ENCODE measurements at regions not wholly inside any gene's neighbourhood (a gene's known extent, or its start where the extent isn't known, plus 50 kb on each side); places are given as distances from the start of the nearest gene placed in this dataset.
A peak's percentile ranks its signal among the peaks of the same experiment; 100 is the strongest.
"Not testable (repeated sequence)": the region's sequence is repeated elsewhere in the genome, so short reads cannot be mapped to it uniquely, and the experiment has no call there.

DNA sequence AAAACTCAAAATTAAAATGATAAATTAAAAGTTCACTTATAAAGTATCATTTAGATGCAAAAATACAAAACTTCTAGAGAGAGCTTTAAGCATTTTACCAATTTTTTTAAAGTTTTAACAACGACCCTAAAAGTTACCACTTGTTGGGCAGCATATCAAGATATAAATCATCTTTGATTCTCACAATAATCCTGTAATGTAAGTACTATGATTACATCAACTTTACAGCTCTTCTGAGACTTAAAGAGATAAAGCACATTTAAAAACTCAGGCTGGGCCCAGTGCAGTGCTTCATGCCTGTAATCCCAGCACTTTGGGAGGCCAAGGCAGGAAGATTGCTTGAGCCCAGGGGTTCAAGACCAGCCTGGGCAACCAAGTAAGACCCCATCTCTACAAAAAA, 202.7 kb upstream of the GPC6 start:
- no peak for DNase-seq

DNA sequence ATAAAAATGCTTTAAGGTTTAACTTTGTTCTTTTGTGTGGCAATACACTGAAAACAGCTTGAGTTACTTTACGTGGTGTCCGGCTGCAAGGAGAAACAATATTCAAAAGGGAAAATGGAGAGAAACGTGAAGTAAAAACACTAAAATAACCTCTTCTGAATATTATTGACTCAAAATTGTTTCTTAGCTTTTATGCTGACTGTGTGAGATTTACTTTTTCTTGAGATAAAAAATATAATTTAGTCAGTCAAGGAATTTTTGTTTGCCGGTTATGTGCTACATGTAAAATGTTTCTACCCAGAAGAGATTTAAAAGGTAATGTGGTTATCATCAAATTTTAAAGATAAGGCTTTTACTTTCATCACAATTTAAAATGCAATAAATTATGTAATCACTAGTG, 200.6 kb upstream of the GPC6 start:
- no peak for DNase-seq

DNA sequence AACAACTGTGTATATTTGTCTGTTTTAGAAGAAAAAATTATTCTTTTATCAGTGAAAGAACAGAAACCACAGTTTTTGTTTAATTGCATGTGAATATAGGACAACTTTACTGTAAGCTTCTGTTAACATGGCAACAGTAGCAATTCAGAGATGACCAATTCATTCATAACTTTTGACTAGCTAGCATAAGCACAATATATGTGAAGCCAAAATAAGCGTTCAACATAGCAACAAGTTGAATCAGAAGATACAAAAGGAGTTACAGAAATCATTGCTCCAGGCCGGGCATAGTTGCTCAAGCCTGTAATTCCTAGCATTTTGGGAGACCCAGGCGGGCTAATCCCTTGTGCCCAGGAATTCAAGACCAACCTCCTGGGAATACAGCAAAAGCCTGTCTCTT, 197.1 kb upstream of the GPC6 start:
- no peak for DNase-seq

DNA sequence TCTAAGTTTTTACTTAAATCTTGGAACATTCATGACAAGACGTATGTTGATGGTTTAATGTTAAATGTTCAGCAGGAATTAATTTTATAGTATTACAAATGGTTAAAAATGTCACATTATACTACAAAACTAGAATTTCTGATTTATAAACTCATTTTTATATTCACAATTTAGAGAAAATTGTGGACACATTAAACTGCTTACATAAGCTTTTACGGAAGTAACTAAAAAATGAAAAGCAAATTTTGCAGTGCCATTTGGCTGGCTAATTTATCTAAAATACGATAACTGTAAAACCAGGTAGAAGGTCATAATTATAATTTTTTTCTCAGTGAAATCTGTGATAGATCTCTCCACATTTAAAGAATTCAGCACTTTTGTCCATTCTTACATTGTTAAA, 190.2 kb upstream of the GPC6 start:
- no peak for DNase-seq

DNA sequence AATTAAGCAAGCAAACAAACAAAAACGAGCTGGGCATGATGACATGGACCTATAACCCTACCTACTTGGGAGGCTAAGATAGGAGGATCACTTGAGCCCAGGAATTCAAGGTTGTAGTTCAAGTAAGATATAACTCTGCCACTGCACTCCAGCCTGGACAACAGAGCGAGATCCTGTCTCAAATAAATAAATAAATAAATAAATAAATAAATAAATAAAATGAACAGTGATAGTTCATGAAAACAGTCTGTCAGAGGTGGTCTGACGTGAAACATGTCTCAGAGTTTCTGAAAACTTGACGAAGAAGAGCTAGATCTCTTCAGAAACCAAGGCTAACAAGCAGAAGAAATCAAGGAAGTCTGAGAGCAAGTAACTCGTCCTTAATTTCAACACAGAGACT, 188.8 kb upstream of the GPC6 start:
- DNase-seq, result no peak

DNA sequence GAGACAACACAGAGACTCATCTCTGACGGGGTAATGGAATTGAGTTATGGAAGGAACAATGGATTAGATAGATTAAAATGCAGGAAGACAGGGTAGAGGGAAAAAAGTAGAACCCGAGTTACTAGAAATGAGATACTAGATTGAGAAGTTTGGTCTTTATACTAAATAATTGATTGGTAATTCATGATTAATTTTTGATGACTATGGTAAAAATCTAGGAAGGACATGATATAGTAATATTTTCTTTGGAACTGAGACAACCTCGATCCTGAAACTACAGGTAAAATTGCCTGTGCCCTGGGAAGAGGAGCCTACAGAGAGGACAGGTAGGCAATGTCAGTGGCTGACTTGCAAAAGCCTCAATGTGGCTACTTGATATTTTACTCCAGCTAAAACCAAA, 188.4 kb upstream of the GPC6 start:
- DNase-seq, result no peak

DNA sequence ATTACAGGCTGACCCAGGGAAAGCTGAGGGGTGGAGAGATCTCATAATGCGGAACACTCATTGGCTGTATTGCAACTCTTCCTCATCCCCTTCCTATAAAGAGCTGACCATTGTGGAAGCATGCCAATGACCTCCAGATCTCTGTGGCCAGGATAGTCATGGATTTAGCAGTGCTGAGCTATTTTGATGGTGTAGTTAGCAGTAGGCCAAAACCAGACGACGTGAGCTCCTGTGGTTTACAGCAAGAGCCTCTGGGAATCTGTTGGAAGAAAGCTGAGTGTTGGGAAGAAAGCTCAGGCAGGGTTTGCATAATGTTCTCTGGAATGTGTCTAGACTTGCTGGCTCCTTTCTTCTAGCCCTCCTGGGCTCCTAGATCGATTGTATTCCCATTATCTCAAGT, 187.5 kb upstream of the GPC6 start:
- no peak for DNase-seq

DNA sequence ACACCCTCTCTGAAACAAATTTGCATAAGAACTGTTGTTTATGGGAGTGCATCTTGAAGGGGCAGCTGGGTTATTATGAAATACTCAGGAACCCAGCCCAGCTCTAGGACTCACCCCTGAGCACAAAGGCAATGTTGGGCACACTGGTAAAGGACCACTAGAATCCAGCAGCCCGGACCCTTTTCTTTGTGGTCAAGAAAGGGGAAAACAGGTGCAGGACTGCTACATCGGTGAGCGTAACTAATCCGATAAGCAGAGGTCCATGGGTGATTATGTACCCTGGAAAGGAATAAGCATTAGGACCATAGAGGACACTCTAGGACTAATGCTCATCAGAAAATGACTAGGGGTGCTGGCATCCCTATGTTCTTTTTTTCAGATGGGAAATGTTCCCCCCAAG, 185.0 kb upstream of the GPC6 start:
- DNase-seq, result not testable (repeated sequence)

DNA sequence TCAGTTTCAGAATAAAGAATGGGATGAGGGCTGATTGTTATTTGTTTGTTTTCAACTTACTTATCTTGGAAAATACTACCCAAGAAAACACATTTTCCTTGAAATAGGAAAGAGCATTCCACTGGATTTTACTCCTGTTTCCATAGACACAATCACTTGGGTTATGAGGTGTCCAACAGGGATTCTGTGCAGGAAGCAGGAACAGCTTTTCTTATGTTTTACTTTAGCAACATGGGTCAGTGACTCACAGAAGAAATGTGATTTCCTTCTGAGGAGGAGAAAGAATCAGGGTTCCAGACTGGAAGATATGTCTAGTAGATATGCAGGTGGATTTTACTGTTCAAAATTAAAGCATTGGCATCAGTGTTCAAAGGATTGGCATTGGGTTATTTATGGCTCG, 180.8 kb upstream of the GPC6 start:
- no peak for DNase-seq

DNA sequence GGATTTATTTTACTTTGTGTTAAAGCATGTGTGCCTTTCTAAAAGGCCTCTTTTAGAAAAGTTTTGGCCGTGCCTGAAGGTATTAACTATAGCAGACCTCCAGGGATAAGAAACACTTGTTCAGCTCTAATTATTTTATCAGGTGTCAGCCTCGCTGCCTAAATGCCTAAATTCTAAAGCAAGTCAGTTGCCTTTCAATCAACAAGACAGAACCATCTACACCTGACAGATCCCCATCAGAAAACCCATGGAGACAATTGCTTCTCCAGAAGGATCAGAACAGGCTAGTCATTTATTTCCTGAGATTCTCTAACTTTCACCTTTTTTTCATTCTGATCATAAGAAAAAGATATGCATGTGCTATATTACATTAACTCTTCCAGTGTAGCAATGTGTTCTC, 171.4 kb upstream of the GPC6 start:
- DNase-seq, result no peak

DNA sequence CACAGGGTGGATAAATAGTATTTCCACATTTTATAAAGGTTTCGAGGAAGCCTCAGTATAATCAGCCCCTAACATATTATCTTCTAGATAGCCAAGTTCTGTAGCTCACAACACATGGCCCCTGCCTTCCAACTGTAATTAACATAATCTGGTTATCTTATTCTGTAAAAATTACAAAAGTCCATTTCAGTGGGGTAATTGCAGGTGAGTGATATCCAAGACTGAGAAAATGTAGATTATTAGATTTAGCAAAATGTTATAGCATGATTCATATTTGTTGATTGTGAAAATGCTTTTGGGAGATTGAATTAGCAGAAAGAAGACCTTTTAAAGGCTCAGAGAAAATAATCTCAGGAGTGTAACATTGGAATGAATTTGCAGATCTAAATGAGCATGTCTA, 168.3 kb upstream of the GPC6 start:
- no peak for DNase-seq

DNA sequence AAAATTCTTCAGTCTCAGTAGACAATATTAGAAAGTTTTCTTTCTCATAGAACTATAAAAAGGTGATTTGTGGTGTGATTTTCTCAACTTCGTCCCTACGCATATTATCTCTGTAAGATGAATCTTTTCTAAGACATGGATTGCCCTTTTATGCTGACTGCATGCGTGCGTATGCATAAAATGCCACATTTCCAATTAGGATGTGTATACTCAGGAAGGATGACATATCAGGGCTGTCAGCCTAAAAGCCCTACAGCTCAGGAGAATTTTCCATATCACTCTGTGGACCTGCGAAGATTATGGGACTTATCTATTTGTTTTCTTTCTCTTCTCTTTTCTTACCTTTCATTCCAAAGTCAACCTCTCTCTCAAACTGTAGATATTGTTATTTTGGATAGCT, 166.5 kb upstream of the GPC6 start:
- no peak for DNase-seq

DNA sequence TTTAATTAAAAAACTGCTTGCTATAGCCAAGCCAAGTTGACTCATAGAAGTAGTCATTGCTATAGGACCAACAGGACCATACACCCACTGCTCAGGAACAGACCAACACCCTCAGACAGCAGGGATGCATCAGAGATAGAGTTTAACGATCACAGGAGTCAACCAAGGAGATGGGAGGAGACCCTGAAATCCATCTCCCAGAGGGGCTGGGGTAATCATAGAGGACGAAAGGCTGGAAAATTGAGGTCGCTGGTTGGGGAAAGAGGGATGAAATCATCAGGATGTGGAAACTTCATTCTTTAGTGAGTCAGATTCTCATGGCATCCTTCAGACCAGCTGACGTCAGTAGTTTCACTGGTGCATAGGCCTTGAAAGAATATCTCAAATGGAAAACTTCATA, 160.4 kb upstream of the GPC6 start:
- no peak for DNase-seq

DNA sequence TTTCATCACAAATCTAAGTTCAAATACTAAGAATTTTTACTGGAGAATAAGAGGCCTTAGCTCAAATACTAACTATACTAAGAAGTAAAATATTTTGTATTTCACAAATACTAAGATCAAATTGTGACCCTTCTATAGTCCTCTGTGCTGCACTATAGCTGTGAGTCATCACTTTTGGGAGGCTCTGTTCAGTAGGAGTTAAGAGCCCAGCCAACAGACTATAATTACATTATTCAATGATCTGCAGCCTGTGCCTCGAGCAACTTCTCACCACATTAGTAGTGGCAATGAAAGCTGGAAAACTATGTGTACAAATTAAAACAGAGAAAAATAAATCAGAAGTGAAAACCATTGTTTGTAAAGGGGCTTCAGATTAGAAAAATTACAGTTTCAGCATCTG, 147.3 kb upstream of the GPC6 start:
- DNase-seq, result no peak

DNA sequence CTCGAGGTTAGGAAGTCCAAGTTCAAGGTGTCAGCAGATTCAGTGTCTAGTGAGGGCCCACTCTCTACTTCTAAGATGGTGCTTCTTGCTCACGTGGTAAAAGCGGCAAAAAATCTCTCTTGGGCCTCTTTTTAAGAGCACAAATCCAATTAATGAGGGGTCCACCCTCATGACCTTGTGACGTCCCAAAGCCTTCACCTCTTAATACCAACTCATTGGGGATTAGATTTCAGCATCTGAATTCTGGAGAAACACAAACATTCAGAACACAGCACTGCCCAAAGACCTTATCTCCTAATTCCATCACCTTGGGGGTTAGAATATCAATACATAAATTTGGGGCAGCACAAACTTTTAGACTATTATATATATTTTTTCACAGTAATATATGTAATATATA, 146.4 kb upstream of the GPC6 start:
- DNase-seq, result no peak

DNA sequence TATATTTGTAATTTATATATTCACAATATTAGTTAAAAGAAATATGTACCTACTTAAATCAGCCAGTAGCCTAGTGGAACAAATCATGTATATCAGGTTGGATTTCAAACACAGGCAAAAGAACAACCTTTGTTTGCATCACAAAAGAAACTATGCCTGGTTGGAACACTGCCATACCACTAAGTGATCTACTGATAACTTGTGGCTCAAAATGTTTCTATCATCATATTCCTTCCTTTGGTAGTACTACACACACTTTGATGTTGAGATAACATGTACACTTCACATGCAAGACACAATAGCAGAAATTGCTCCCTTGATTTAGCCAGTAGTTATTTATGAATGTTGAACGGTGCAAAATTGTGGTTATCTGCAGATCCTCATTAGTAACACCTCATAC, 146.0 kb upstream of the GPC6 start:
- DNase-seq, result no peak

DNA sequence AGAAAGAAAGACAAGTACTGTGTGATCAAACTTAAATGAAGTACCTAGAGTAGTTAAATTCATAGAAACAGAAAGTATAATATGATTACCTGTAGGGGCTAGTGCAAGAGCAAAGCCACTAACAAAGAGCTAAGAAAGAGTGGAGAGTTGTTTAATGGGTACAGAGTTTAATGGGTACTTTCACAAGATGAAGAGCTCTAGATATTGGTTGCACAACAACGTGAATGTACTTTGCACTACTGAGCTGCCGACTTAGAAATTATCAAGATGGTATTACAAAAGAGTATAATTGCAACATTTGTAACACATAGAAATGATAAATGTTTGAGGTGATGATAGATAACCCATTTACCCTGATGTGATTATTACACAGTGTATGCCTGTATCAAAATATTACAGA, 140.3 kb upstream of the GPC6 start:
- no peak for DNase-seq

DNA sequence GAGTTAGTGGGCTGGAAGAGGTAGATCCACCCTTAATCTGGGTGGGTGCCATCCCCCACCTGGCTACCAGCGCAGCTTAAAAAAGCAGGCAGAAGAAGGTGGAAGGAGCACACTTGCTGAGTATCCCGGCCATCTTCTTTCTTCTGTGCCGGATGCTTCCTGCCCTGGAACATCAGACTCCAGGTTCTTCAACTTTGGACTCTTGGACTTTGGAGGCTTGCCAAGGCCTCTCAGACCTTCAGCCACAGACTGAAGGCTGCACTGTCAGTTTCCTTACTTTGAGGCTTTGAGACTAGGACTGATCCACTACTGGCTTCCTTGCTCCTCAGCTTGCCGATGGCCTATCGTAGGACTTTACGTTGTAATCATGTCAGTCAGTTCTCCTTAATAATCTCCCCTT, 127.6 kb upstream of the GPC6 start:
- no peak for DNase-seq

DNA sequence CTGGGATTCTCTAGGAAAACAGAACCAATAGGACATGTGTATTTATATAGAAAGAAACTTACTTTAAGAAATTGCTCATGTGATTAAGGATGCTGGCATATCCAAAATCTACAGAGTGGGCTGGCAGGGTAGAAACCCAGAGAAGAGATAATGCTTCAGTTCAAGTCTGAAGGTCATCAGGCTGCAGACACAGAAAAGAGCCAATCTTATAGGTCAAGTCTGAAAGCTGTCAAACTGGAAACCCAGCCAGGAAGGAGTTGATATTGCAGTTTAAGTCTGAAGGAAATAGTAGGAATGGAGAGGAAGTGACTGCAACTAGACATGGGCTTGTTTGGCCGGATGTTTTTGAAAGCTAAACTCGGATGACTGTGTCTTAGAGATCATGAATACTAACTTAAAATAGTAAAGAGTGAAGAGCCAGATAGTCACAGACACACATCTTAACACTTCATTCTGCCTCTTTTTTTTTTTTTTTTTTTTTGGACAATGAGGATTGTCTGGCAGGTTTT, 125.3 kb upstream of the GPC6 start:
- DNase-seq, result no peak

DNA sequence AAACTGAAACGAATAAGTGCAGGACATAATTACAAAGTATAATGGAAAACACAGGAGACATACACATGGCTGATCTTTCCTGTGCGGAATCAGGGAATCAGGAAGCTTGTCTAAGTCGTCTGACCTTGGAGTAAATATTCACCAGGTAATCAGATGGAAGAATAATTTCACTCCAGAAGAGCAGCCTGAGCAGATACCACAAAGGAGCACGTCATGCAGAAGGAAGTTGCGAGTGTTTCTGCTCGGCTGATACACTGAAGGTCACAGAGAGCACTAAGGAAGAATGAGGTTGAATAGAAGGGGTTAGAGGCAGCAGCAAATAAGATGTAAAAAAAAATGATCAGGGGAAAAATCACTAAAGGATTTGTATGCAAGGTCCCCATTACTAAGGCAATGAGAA, 122.3 kb upstream of the GPC6 start:
- DNase-seq, result no peak

DNA sequence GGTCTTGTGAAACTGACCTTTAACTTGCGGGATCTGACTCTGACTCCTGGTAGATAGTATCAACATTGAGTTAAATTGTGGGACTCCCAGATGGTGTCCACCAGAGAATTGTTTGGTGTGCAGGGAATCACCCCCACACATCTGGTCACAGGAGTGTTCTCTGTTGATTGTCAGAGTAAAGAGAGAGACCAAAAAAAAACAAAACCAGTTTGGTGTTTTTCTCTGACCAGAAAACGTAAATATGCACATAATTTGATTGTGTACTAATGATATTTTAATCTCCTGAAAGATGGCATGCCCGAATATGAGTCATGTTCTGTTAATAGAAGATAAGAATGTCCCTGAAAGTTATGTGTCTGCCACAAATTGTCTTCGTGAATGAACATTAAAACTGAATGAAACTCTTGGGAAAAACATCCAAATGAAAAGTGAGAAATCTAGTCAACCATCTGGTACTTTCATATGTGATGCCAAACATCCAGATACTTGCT, 118.5 kb upstream of the GPC6 start:
- no peak for DNase-seq

DNA sequence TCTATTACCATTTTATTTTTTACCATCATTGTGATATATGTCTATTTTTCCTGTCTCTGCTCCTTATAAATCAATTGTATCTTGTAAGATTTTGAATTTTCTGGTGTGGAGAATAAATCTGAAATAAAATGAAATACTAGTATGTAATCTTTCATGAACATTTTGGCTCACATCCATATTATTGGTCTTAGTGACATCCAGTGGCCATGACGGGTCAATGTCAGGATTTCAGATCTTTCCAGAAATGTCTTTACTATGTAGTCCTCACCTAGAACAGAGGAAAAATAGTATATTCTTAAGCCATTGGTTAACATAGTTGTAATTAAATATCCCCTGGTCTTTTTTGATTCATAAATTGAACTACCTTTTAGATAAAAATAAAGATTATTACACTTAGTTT, 109.8 kb upstream of the GPC6 start:
- no peak for DNase-seq

DNA sequence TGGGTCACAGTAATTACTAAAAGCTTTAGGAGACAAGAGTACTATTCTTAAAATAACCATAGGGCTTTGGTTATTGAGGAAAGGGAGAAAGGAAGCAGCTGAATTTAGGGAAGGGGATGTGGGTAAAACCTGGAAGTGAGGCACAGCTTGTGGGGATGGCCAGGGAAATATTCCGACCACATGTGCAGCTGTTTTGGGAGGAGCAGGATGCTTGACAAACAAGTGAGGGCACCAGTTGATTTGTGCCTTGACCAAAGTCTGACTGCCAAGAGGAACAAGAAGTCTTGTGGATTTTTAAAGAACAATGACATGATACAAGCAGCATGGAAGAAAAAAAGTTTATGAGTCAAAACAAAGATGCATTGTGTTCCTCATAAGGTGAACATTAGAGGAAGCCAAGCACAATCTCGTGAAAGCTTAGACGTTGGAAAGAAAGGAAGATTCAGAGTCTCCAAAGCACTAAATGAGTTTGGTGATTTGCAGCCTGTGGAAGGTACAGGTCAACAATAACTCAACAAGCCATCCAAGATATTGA, 108.5 kb upstream of the GPC6 start:
- peak in 1 of 3 donors; percentile 1 for DNase-seq

DNA sequence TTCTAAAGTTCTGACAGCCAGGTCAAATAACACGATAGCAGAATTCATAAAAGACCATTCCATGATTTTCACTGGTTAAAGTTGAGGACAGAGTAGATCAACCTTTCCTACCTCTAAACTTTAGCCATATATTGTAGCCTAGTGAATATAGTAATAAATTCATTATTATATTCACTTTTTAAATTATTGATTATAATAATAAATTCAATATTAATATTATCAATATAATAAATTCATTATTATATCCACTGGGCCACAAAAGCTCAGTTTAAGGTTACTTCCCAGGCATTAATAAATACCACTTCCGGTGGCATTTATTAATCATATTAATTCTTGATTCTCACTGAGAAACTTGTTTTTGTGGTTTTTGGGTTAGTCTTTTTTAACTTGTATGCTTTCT, 85.7 kb upstream of the GPC6 start:
- no peak for DNase-seq

DNA sequence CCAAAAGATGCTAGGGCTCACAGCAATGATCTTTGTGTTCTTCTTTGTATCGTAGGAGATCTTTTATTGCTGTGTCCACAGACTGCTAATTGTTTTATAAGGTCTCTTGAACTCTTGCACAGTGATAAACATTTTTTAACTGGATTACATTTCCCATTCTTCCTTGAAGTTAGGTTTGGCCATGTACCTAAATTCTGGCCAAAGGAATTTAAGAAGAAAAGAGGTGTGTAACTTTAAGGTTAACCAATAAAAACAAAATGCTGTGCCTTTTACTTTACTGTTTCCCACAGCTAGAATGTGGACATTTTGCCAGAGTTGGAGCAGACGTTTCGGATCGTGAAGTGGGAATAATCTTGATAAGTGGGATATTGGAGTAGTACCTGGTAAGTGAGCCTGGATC, 82.6 kb upstream of the GPC6 start:
- DNase-seq, result no peak

DNA sequence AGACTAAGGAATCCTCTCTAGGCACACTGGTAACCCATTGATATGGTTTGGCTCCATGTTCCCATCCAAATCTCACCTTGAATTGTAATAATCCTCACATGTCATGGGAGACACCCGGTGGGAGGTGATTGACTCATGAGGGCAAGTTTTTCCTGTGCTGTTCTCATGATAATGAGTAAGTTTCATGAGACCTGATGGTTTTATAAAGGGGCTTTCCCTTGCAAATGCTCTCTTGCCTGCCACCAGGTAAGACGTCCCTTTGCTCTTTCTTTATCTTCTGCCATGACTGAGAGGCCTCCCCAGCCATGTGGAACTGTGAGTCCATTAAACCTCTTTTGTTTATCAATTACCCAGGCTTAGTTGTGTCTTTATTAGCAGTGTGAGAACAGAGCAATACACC, 81.4 kb upstream of the GPC6 start:
- DNase-seq, result no peak
